OCI-LY7 (cell line): ENCODE measurements at regions not wholly inside any gene's neighbourhood (a gene's known extent, or its start where the extent isn't known, plus 50 kb on each side); places are given as distances from the start of the nearest gene placed in this dataset.

Experiments
- CTCF ChIP-seq: fragments of 200-600 bp; sonication (generic); conservative IDR thresholded peaks from 2 replicates; pipeline ENCODE4 v1.5.1; 2014; ENCODE audit warnings: mild to moderate bottlenecking, antibody characterized with exemption, low read length, moderate library complexity, mixed read lengths
- EZH2phosphoT487 ChIP-seq: fragments of 200-600 bp; sonication (generic); IDR thresholded peaks from 2 replicates; pipeline ENCODE4 v1.6.1; 2018; ENCODE audit warnings: low read depth, borderline replicate concordance, mild to moderate bottlenecking, mixed run types, antibody characterized with exemption, low read length, moderate library complexity, mixed read lengths

GRCh38 chr3:180093535-180093934, 56.8 kb upstream of the PEX5L start:
- TF ChIP-seq CTCF (no peak), EZH2phosphoT487 (no peak)
